ENCODE measurements at regions not wholly inside any gene's neighbourhood (a gene's known extent, or its start where the extent isn't known, plus 50 kb on each side); places are given as distances from the start of the nearest gene placed in this dataset.

DNA sequence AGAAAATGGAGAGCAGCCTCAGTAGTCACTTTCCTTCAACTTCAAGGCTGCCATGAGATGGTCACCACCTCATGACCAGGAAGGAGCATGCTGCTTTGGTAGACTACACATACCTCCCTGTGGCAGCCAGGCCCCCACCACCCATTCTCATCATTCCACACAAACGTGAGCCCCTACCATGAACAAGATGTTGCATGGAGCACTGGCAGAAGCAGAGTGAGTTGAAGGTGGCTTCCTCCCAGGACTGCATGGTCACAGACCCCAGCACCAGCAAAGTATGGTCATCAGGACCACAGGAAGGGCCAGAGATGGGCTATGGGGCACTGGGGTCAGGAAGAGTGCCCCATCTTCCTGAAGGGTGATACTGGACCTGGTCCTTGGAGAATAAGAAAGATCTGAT is 65.5 kb upstream of the FOXE1 start:
- H3K9me2 ChIP-seq (replicated peaks; ENCODE audit: insufficient read depth, low read length), result no peaks in the 10 kb centered on the region

DNA sequence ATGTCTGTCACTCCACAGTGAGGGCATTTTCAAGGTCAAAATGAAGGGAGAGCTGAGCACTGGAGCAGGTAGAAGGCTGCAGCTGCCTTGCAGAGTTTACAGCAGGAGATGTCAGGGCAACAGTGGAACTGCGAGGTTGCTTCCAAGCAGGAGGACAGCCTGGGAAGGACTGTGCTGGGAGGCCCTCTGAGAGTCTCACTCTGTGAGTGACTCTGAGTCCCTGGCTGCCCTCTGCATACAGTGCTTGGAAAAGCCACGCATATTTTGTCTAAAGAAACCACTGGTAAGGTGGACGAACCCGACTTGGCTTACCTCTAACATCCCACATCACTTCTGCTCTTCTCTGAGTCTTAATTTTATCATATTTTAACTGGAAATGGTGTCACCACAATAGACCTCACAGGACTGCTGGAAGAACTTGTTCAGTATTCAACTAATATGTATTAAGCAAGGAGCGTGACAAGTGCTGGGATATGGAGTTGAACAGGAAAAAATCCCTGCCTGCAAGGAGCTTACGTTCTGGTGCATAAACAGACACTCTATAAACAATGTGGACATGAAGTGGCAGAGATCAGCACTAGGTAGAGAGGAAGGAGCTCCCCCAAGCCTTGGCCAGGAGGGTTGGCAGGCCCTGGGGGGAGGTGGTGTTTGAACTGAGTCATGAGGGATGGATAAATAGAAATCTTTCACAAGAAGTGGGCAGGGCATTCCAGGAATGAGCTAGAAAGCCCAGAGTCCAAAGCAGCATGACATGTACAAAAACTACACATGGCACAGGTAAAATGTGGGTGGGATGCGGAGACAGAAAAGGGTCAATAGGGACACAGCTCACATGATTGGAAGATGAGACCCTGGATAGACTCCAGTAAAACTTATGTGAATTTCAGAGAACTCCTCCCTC is 64.0 kb upstream of the FOXE1 start:
- Histone ChIP-seq H4K20me1 (ENCODE audit: low read depth, low read length) (no peaks in the 10 kb centered on the region), H3K27me3 (ENCODE audit: low read length) (no peaks in the 10 kb centered on the region), H3K9ac (ENCODE audit: low read length) (no peak overlapping the region), H3K9me3 (ENCODE audit: insufficient read depth, low read length) (no peaks in the 10 kb centered on the region), H2AFZ (ENCODE audit: low read depth, low read length, severe bottlenecking) (no peak overlapping the region), H3K36me3 (ENCODE audit: low read length) (no peaks in the 10 kb centered on the region), H3K4me3 (ENCODE audit: insufficient read depth, low read length, poor library complexity, severe bottlenecking) (no peak overlapping the region), H3K4me2 (ENCODE audit: low read depth, low read length, poor library complexity, severe bottlenecking) (no peak overlapping the region), H3F3A (ENCODE audit: insufficient read depth) (no peaks in the 10 kb centered on the region), H3K9me2 (replicated peaks; ENCODE audit: insufficient read depth, low read length) (no peaks in the 10 kb centered on the region), H3K27ac (ENCODE audit: low read depth, low read length) (no peak overlapping the region), H3K79me2 (ENCODE audit: insufficient read depth, low read length) (no peaks in the 10 kb centered on the region)
- no peak for TF ChIP-seq CTCF (IDR thresholded peaks at IDR 0.05; ENCODE audit: insufficient read depth, low read length, poor library complexity, severe bottlenecking)
- no peak for TF ChIP-seq EZH2phosphoT487 (conservative IDR thresholded peaks at IDR 0.05; ENCODE audit: low read length)

More for the DNA sequence above, 65.5 kb upstream of the FOXE1 start:
- no peak overlapping the region for H3K9ac ChIP-seq (ENCODE audit: low read length)
- no peak overlapping the region for H3K4me2 ChIP-seq (ENCODE audit: low read depth, low read length, poor library complexity, severe bottlenecking)
- no peaks in the 10 kb centered on the region for H3K79me2 ChIP-seq (ENCODE audit: insufficient read depth, low read length)
- no peaks in the 10 kb centered on the region for H3K9me3 ChIP-seq (ENCODE audit: insufficient read depth, low read length)
- no peak for TF ChIP-seq CTCF (IDR thresholded peaks at IDR 0.05; ENCODE audit: insufficient read depth, low read length, poor library complexity, severe bottlenecking)
- TF ChIP-seq EZH2phosphoT487 (conservative IDR thresholded peaks at IDR 0.05; ENCODE audit: low read length), result no peak
- no peaks in the 10 kb centered on the region for H3K27me3 ChIP-seq (ENCODE audit: low read length)
- no peak overlapping the region for H3K27ac ChIP-seq (ENCODE audit: low read depth, low read length)
- no peak overlapping the region for H2AFZ ChIP-seq (ENCODE audit: low read depth, low read length, severe bottlenecking)
- no peaks in the 10 kb centered on the region for H3F3A ChIP-seq (ENCODE audit: insufficient read depth)
- no peaks in the 10 kb centered on the region for H3K36me3 ChIP-seq (ENCODE audit: low read length)
- H4K20me1 ChIP-seq (ENCODE audit: low read depth, low read length), result no peaks in the 10 kb centered on the region
- no peak overlapping the region for H3K4me3 ChIP-seq (ENCODE audit: insufficient read depth, low read length, poor library complexity, severe bottlenecking)

DNA sequence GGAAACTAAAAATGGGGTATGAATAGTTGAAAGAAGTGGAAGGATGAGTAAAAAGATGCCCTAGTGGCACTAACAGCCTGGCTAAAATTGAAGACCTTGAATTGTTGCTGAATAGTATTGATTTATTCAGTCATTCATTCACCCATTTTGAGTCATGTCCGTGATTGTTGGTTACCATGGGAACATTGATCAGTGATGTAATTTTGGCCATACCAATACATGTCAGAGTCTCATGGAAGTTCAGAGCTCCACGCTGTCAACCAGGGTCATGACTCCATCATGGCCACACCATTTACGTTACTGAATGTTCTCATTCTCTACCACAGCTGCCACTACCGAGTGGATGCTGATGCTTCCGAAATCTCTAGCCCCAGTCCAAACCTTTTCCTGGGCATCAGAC is 62.5 kb upstream of the FOXE1 start:
- no peaks in the 10 kb centered on the region for H3K27me3 ChIP-seq (ENCODE audit: low read length)
- H3K4me3 ChIP-seq (ENCODE audit: insufficient read depth, low read length, poor library complexity, severe bottlenecking), result no peak overlapping the region
- H3K9ac ChIP-seq (ENCODE audit: low read length), result no peak overlapping the region
- H3K36me3 ChIP-seq (ENCODE audit: low read length), result no peaks in the 10 kb centered on the region
- no peaks in the 10 kb centered on the region for H4K20me1 ChIP-seq (ENCODE audit: low read depth, low read length)
- H3F3A ChIP-seq (ENCODE audit: insufficient read depth), result no peaks in the 10 kb centered on the region
- H2AFZ ChIP-seq (ENCODE audit: low read depth, low read length, severe bottlenecking), result no peak overlapping the region
- no peak overlapping the region for H3K4me2 ChIP-seq (ENCODE audit: low read depth, low read length, poor library complexity, severe bottlenecking)
- no peaks in the 10 kb centered on the region for H3K79me2 ChIP-seq (ENCODE audit: insufficient read depth, low read length)
- H3K9me3 ChIP-seq (ENCODE audit: insufficient read depth, low read length), result no peaks in the 10 kb centered on the region
- no peaks in the 10 kb centered on the region for H3K9me2 ChIP-seq (replicated peaks; ENCODE audit: insufficient read depth, low read length)
- H3K27ac ChIP-seq (ENCODE audit: low read depth, low read length), result no peak overlapping the region
- TF ChIP-seq EZH2phosphoT487 (conservative IDR thresholded peaks at IDR 0.05; ENCODE audit: low read length), result no peak
- no peak for TF ChIP-seq CTCF (IDR thresholded peaks at IDR 0.05; ENCODE audit: insufficient read depth, low read length, poor library complexity, severe bottlenecking)
